WTC11 (cell line): ENCODE measurements at regions not wholly inside any gene's neighbourhood (a gene's known extent, or its start where the extent isn't known, plus 50 kb on each side); places are given as distances from the start of the nearest gene placed in this dataset.

Source experiments
- ATAC-seq: fragments of 200-7000 bp; cut with Tn5 transposase; 2 replicates; pipeline ENCODE4 v1.10.0; 2021; ENCODE audit warnings: mild to moderate bottlenecking, moderate library complexity
- CTCF ChIA-PET: fragments of 300-600 bp; sonication (Branson Sonifier 250); formaldehyde crosslinking; loops from one replicate; lab custom pipeline; 2021; ENCODE audit warnings: antibody characterized with exemption; lab: Charles Lee
- POLR2A ChIA-PET: fragments of 350-600 bp; sonication (Branson Sonifier 250); formaldehyde crosslinking; loops from one replicate; lab custom pipeline; 2021; ENCODE audit warnings: antibody characterized with exemption; lab: Charles Lee
- DNase-seq: peaks from one replicate; pipeline ENCODE4 v3.0.0; 2021; ENCODE audit warnings: low spot score
- H3K27ac Mint-ChIP-seq: 2 replicates; pipeline ENCODE4 v1.8.0; 2021; ENCODE audit warnings: mixed read lengths
- H3K27me3 Mint-ChIP-seq: 2 replicates; pipeline ENCODE4 v1.8.0; 2021; ENCODE audit warnings: low read depth, mild to moderate bottlenecking, moderate library complexity, mixed read lengths
- H3K36me3 Mint-ChIP-seq: 2 replicates; pipeline ENCODE4 v1.8.0; 2021; ENCODE audit warnings: mixed read lengths
- H3K4me1 Mint-ChIP-seq: 2 replicates; pipeline ENCODE4 v1.8.0; 2022; ENCODE audit warnings: mixed read lengths
- H3K4me3 Mint-ChIP-seq: 2 replicates; pipeline ENCODE4 v1.8.0; 2021; ENCODE audit warnings: mild to moderate bottlenecking, moderate library complexity, mixed read lengths
- H3K9me3 Mint-ChIP-seq: 2 replicates; pipeline ENCODE4 v1.8.0; 2021; ENCODE audit warnings: mixed read lengths
- ATF1 ChIP-seq: sonication (generic); formaldehyde crosslinking; IDR thresholded peaks from 2 replicates; pipeline ENCODE4 v1.8.1; 2023; ENCODE audit warnings: mild to moderate bottlenecking, moderate library complexity, missing genetic modification reagents
- CREB1 ChIP-seq: sonication (generic); formaldehyde crosslinking; IDR thresholded peaks from 2 replicates; pipeline ENCODE4 v1.8.0; 2023; ENCODE audit warnings: mild to moderate bottlenecking, missing genetic modification reagents
- GRHL2 ChIP-seq: fragments of 250-450 bp; sonication (Bioruptor Pico); IDR thresholded peaks from 2 replicates; pipeline ENCODE4 v1.8.0; 2022; ENCODE audit warnings: mild to moderate bottlenecking, moderate library complexity; ENCODE audit not compliant: insufficient replicate concordance, severe bottlenecking
- GTF2I ChIP-seq: fragments of 250-450 bp; sonication (Bioruptor Pico); conservative IDR thresholded peaks from 2 replicates; pipeline ENCODE4 v1.4.0; 2021; ENCODE audit warnings: mild to moderate bottlenecking
- KAT7 ChIP-seq: sonication (generic); formaldehyde crosslinking; IDR thresholded peaks from 2 replicates; pipeline ENCODE4 v1.8.1; 2023; ENCODE audit warnings: missing genetic modification reagents, mild to moderate bottlenecking, borderline replicate concordance
- NFE2L1 ChIP-seq: sonication (generic); formaldehyde crosslinking; IDR thresholded peaks from 2 replicates; pipeline ENCODE4 v1.8.1; 2023; ENCODE audit warnings: missing genetic modification reagents
- SMAD3 ChIP-seq: sonication (generic); formaldehyde crosslinking; IDR thresholded peaks from 2 replicates; pipeline ENCODE4 v1.8.0; 2022; ENCODE audit warnings: missing genetic modification reagents, mild to moderate bottlenecking, borderline replicate concordance
- TCF7 ChIP-seq: sonication (generic); formaldehyde crosslinking; IDR thresholded peaks from 2 replicates; pipeline ENCODE4 v1.8.0; 2022; ENCODE audit warnings: mild to moderate bottlenecking, low read depth, missing genetic modification reagents, moderate library complexity
- ZBTB21 ChIP-seq: sonication (generic); formaldehyde crosslinking; IDR thresholded peaks from 2 replicates; pipeline ENCODE4 v1.8.1; 2023; ENCODE audit warnings: mild to moderate bottlenecking, missing genetic modification reagents, borderline replicate concordance
- ZNF121 ChIP-seq: sonication (generic); formaldehyde crosslinking; IDR thresholded peaks from 2 replicates; pipeline ENCODE4 v1.8.0; 2023; ENCODE audit warnings: missing genetic modification reagents
- ZNF138 ChIP-seq: sonication (generic); formaldehyde crosslinking; conservative IDR thresholded peaks from 2 replicates; pipeline ENCODE4 v1.8.1; 2022; ENCODE audit warnings: mild to moderate bottlenecking, moderate library complexity, missing genetic modification reagents
- ZNF232 ChIP-seq: sonication (generic); formaldehyde crosslinking; IDR thresholded peaks from 2 replicates; pipeline ENCODE4 v1.8.0; 2022; ENCODE audit warnings: mild to moderate bottlenecking, missing genetic modification reagents
- ZNF416 ChIP-seq: fragments of 250-450 bp; sonication (Bioruptor Pico); IDR thresholded peaks from 2 replicates; pipeline ENCODE4 v1.9.0; 2021; ENCODE audit warnings: mild to moderate bottlenecking, inconsistent platforms
- ZNF671 ChIP-seq: fragments of 250-450 bp; sonication (Bioruptor Pico); IDR thresholded peaks from 2 replicates; pipeline ENCODE4 v1.8.0; 2021; ENCODE audit warnings: mild to moderate bottlenecking
- TF ChIP-seq, protein P1 (sequence below): sonication (generic); formaldehyde crosslinking; IDR thresholded peaks from 2 replicates; pipeline ENCODE4 v1.8.0; 2022; ENCODE audit warnings: mild to moderate bottlenecking, missing genetic modification reagents
- TF ChIP-seq, protein P2 (sequence below): fragments of 250-450 bp; sonication (Bioruptor Pico); IDR thresholded peaks from 2 replicates; pipeline ENCODE4 v1.9.0; 2021; ENCODE audit warnings: mild to moderate bottlenecking, borderline replicate concordance
- TF ChIP-seq, protein P3 (sequence below): fragments of 250-450 bp; sonication (Bioruptor Pico); IDR thresholded peaks from 2 replicates; pipeline ENCODE4 v1.9.0; 2021; ENCODE audit warnings: mild to moderate bottlenecking
- TF ChIP-seq, protein P4 (sequence below): sonication (generic); formaldehyde crosslinking; IDR thresholded peaks from 2 replicates; pipeline ENCODE4 v1.8.1; 2023; ENCODE audit warnings: mild to moderate bottlenecking, missing genetic modification reagents, borderline replicate concordance
- TF ChIP-seq, protein P5 (sequence below): sonication (generic); formaldehyde crosslinking; IDR thresholded peaks from 2 replicates; pipeline ENCODE4 v1.8.0; 2023; ENCODE audit warnings: mild to moderate bottlenecking, missing genetic modification reagents
- TF ChIP-seq, protein P6 (sequence below): sonication (generic); formaldehyde crosslinking; IDR thresholded peaks from 2 replicates; pipeline ENCODE4 v1.8.1; 2023; ENCODE audit warnings: mild to moderate bottlenecking, missing genetic modification reagents
- TF ChIP-seq, protein P7 (sequence below): fragments of 250-450 bp; sonication (Bioruptor Pico); conservative IDR thresholded peaks from 2 replicates; pipeline ENCODE4 v1.9.0; 2021; ENCODE audit warnings: mild to moderate bottlenecking

DNA sequence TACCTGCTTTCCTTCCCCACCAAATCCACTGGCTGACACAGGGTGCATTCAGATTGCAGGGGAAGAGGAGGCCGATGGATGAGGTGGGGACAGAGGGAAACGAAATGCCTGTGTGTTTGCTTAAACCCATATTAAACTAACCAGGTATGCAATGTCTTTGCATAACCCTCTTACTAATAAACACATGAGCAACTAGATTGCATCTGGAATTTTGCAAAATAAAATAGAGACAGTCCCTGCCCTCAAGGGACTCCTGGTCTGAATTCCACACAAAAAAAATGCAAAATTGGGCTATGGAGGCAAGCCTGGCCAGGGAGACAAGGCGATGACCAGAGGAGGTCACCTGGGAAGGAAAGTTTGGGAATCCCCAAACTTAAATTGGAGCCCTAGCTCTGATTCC, 202.9 kb downstream of the ACTL7B start (continued):
- TF ChIP-seq ZNF138 (CRISPR knock-in tag) (no peak), ATF1 (CRISPR knock-in tag) (no peak), ZNF121 (CRISPR knock-in tag) (no peak), ZNF232 (CRISPR knock-in tag) (no peak), TCF7 (CRISPR knock-in tag) (no peak), ZBTB21 (CRISPR knock-in tag) (no peak), KAT7 (CRISPR knock-in tag) (no peak), CREB1 (CRISPR knock-in tag) (no peak)
- TF ChIP-seq, protein P1, sequence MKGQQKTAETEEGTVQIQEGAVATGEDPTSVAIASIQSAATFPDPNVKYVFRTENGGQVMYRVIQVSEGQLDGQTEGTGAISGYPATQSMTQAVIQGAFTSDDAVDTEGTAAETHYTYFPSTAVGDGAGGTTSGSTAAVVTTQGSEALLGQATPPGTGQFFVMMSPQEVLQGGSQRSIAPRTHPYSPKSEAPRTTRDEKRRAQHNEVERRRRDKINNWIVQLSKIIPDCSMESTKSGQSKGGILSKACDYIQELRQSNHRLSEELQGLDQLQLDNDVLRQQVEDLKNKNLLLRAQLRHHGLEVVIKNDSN (CRISPR knock-in tag) = no peak
- TF ChIP-seq, protein P2, sequence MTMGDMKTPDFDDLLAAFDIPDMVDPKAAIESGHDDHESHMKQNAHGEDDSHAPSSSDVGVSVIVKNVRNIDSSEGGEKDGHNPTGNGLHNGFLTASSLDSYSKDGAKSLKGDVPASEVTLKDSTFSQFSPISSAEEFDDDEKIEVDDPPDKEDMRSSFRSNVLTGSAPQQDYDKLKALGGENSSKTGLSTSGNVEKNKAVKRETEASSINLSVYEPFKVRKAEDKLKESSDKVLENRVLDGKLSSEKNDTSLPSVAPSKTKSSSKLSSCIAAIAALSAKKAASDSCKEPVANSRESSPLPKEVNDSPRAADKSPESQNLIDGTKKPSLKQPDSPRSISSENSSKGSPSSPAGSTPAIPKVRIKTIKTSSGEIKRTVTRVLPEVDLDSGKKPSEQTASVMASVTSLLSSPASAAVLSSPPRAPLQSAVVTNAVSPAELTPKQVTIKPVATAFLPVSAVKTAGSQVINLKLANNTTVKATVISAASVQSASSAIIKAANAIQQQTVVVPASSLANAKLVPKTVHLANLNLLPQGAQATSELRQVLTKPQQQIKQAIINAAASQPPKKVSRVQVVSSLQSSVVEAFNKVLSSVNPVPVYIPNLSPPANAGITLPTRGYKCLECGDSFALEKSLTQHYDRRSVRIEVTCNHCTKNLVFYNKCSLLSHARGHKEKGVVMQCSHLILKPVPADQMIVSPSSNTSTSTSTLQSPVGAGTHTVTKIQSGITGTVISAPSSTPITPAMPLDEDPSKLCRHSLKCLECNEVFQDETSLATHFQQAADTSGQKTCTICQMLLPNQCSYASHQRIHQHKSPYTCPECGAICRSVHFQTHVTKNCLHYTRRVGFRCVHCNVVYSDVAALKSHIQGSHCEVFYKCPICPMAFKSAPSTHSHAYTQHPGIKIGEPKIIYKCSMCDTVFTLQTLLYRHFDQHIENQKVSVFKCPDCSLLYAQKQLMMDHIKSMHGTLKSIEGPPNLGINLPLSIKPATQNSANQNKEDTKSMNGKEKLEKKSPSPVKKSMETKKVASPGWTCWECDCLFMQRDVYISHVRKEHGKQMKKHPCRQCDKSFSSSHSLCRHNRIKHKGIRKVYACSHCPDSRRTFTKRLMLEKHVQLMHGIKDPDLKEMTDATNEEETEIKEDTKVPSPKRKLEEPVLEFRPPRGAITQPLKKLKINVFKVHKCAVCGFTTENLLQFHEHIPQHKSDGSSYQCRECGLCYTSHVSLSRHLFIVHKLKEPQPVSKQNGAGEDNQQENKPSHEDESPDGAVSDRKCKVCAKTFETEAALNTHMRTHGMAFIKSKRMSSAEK (CRISPR knock-in tag) = no peak
- TF ChIP-seq, protein P3, sequence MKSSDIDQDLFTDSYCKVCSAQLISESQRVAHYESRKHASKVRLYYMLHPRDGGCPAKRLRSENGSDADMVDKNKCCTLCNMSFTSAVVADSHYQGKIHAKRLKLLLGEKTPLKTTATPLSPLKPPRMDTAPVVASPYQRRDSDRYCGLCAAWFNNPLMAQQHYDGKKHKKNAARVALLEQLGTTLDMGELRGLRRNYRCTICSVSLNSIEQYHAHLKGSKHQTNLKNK (CRISPR knock-in tag) = no peak
- TF ChIP-seq, protein P4, sequence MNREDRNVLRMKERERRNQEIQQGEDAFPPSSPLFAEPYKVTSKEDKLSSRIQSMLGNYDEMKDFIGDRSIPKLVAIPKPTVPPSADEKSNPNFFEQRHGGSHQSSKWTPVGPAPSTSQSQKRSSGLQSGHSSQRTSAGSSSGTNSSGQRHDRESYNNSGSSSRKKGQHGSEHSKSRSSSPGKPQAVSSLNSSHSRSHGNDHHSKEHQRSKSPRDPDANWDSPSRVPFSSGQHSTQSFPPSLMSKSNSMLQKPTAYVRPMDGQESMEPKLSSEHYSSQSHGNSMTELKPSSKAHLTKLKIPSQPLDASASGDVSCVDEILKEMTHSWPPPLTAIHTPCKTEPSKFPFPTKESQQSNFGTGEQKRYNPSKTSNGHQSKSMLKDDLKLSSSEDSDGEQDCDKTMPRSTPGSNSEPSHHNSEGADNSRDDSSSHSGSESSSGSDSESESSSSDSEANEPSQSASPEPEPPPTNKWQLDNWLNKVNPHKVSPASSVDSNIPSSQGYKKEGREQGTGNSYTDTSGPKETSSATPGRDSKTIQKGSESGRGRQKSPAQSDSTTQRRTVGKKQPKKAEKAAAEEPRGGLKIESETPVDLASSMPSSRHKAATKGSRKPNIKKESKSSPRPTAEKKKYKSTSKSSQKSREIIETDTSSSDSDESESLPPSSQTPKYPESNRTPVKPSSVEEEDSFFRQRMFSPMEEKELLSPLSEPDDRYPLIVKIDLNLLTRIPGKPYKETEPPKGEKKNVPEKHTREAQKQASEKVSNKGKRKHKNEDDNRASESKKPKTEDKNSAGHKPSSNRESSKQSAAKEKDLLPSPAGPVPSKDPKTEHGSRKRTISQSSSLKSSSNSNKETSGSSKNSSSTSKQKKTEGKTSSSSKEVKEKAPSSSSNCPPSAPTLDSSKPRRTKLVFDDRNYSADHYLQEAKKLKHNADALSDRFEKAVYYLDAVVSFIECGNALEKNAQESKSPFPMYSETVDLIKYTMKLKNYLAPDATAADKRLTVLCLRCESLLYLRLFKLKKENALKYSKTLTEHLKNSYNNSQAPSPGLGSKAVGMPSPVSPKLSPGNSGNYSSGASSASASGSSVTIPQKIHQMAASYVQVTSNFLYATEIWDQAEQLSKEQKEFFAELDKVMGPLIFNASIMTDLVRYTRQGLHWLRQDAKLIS = no peak
- TF ChIP-seq, protein P5, sequence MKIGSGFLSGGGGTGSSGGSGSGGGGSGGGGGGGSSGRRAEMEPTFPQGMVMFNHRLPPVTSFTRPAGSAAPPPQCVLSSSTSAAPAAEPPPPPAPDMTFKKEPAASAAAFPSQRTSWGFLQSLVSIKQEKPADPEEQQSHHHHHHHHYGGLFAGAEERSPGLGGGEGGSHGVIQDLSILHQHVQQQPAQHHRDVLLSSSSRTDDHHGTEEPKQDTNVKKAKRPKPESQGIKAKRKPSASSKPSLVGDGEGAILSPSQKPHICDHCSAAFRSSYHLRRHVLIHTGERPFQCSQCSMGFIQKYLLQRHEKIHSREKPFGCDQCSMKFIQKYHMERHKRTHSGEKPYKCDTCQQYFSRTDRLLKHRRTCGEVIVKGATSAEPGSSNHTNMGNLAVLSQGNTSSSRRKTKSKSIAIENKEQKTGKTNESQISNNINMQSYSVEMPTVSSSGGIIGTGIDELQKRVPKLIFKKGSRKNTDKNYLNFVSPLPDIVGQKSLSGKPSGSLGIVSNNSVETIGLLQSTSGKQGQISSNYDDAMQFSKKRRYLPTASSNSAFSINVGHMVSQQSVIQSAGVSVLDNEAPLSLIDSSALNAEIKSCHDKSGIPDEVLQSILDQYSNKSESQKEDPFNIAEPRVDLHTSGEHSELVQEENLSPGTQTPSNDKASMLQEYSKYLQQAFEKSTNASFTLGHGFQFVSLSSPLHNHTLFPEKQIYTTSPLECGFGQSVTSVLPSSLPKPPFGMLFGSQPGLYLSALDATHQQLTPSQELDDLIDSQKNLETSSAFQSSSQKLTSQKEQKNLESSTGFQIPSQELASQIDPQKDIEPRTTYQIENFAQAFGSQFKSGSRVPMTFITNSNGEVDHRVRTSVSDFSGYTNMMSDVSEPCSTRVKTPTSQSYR (CRISPR knock-in tag) = no peak

DNA sequence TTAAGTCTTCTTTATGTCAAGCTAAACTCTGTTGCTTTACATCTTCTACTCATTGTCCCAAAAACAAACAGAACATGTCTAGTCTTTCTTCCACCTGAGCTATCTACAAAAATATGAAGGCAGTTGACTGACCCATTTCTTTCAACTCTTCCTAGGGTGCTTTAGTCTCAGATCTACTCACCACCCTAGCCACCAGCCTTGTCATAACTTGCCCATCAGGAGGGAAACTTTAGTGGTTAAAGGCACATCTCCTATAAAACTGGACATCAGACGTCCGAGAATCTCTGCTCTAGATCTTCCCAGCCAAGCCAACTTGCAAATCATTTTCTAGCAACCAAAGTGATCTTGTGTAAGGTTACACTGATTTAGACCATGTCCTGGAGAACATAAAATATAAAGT, 205.0 kb downstream of the ACTL7B start:
- ChIA-PET POLR2A (no interaction called here), CTCF (no interaction called here)
- no peak overlapping the region for H3K4me3 Mint-ChIP-seq
- 0 out of 2 replicates have a peak, but pooled peaks cover 4% of the 10 kb centered on the region for H3K9me3 Mint-ChIP-seq
- H3K4me1 Mint-ChIP-seq = no peaks in the 10 kb centered on the region
- H3K27me3 Mint-ChIP-seq = no peaks in the 10 kb centered on the region
- no peaks in the 10 kb centered on the region for H3K36me3 Mint-ChIP-seq
- no peak overlapping the region for H3K27ac Mint-ChIP-seq
- DNase-seq (no peak), ATAC-seq (no peak)
- TF ChIP-seq, protein P6, sequence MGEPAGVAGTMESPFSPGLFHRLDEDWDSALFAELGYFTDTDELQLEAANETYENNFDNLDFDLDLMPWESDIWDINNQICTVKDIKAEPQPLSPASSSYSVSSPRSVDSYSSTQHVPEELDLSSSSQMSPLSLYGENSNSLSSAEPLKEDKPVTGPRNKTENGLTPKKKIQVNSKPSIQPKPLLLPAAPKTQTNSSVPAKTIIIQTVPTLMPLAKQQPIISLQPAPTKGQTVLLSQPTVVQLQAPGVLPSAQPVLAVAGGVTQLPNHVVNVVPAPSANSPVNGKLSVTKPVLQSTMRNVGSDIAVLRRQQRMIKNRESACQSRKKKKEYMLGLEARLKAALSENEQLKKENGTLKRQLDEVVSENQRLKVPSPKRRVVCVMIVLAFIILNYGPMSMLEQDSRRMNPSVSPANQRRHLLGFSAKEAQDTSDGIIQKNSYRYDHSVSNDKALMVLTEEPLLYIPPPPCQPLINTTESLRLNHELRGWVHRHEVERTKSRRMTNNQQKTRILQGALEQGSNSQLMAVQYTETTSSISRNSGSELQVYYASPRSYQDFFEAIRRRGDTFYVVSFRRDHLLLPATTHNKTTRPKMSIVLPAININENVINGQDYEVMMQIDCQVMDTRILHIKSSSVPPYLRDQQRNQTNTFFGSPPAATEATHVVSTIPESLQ (CRISPR knock-in tag) = no peak
- no peak for TF ChIP-seq SMAD3 (CRISPR knock-in tag)
- TF ChIP-seq, protein P7, sequence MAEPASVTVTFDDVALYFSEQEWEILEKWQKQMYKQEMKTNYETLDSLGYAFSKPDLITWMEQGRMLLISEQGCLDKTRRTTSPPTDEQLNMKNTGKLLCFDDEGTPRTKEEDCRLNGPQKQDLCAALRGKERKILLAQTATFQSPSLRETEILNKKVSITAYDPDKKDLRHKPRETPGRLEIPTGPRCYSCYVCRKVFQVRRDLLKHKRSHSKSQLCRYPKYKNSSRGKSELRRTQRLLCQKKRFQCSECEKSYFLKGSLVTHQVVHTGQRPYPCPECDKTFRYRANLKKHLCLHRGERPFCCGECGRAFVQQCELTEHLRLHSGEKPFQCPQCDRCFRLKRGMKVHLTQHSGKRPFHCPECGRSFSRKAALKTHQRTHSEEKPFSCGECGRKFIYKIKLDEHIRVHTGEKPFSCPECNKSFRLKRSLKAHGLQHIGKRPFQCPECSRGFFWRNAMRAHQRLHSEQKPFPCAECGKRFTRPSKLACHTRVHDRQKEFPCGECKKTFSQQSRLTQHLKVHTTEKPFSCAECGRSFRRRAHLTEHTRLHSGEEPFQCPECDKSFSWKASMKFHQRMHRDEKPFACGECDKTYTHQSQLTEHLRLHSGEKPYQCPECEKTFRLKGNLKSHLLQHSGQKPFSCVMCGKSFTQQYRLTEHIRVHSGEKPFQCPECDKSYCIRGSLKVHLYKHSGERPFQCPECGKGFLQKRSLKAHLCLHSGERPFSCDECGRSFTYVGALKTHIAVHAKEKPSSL (CRISPR knock-in tag) = no peak
- no peak for TF ChIP-seq GTF2I (CRISPR knock-in tag)
- TF ChIP-seq ZNF416 = no peak
- no peak for TF ChIP-seq TCF7 (CRISPR knock-in tag)
- TF ChIP-seq KAT7 (CRISPR knock-in tag) = no peak
- TF ChIP-seq GRHL2 (CRISPR knock-in tag) = no peak
- no peak for TF ChIP-seq ZNF671
- no peak for TF ChIP-seq NFE2L1 (CRISPR knock-in tag)
